Body of pancreas (tissue), 4 donors: ENCODE measurements at regions not wholly inside any gene's neighbourhood (a gene's known extent, or its start where the extent isn't known, plus 50 kb on each side); places are given as distances from the start of the nearest gene placed in this dataset. TPM values are rescaled to one million over a fixed set of nuclear protein-coding genes. Genes with fewer than 3 reads are reported as not detected.

Experiments
- ATAC-seq: fragments of 150-250 bp; one replicate; pipeline ENCODE4 v1.9.1; 2016
- DNase-seq, 4 donors: peaks; one replicate each; pipeline ENCODE4 v3.0.0-alpha.2; 2019
- H3K27ac ChIP-seq, 4 donors: fragments of 200-600 bp; sonication (generic); 1 replicate in 3 of 4; 2 replicates in 1 of 4; pipeline versions ENCODE4 v1.5.1 to v1.6.1; 2016 to 2019; ENCODE audit warnings: mild to moderate bottlenecking in 1 of 4, mixed read lengths in 1 of 4, moderate library complexity in 1 of 4
- H3K27me3 ChIP-seq, 2 donors: fragments of 200-600 bp; sonication (generic); one replicate each; pipeline ENCODE4 v1.6.0; 2016; ENCODE audit warnings: mild to moderate bottlenecking in 1 of 2
- H3K36me3 ChIP-seq, 2 donors: fragments of 200-600 bp; sonication (generic); replicated peaks in 1 of 2; 2 replicates each; pipeline ENCODE4 v1.5.1; 2016; ENCODE audit warnings: low read depth in 2 of 2; ENCODE audit not compliant: insufficient read depth in 1 of 2
- H3K4me1 ChIP-seq: fragments of 200-600 bp; sonication (generic); one replicate; pipeline ENCODE4 v1.6.0; 2016
- H3K4me3 ChIP-seq, 2 donors: fragments of 200-600 bp; sonication (generic); 1 replicate in 1 of 2; 2 replicates in 1 of 2; pipeline ENCODE4 v1.5.1; 2016 to 2019
- H3K9me3 ChIP-seq, 3 donors: fragments of 200-600 bp; sonication (generic); 1 replicate in 2 of 3; 2 replicates in 1 of 3; pipeline ENCODE4 v1.5.1; 2016
- POLR2A ChIP-seq, 3 donors: fragments of 450-650 bp; IDR thresholded peaks; one replicate each; pipeline ENCODE4 v1.6.1; 2016; ENCODE audit warnings: antibody characterized with exemption in 3 of 3, mild to moderate bottlenecking in 2 of 3
- WGBS, 2 donors: methylation state at CpG; one replicate each; pipeline ENCODE4 v1.1.5; 2017; 5-methylcytosine and 5-hydroxymethylcytosine counted together
- intact Hi-C: fragments of 100-400 bp; cut with DNase I; formaldehyde crosslinking; loops from one replicate; pipeline ENCODE4 v1.15.1; 2023
- small RNA-seq: library from RNA; depleted of rRNA; stranded (forward); fragments of <200 nt; gene quantifications from one replicate; pipeline ENCODE3, GENCODE V24; 2016
- TF ChIP-seq, protein P1 (sequence below), 7 experiments: fragments of 450-650 bp in 4 of 7; fragments of 200-600 bp in 3 of 7; sonication (generic) in 3 of 7; IDR thresholded peaks; one replicate each; pipeline ENCODE4 v1.5.1; 2016 to 2019; ENCODE audit warnings: antibody characterized with exemption in 7 of 7

DNA sequence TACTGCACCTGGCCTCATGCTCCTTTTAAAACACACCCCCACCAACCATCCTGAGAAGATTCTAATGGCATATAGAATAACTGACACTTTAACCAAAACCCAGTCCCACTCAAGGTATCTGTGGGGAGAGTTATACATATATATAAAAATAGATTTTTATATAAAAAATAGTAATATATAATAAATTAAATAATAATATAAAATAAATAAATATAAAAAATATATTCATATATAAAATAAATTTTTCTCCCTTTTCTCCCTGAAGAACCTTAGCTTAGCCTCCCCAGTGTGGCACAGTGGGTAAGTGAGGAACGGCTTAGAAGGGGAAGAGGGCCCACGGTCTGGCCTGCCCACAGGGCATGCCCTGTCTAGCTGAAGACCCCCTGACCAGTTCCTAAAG is 51.1 kb upstream of the SSBP2 start:
- Histone ChIP-seq H3K4me3 (no peak overlapping the region), H3K9me3 (peaks cover 0 to 3% (median 1%) of the 10 kb centered on the region in 3 donors)

DNA sequence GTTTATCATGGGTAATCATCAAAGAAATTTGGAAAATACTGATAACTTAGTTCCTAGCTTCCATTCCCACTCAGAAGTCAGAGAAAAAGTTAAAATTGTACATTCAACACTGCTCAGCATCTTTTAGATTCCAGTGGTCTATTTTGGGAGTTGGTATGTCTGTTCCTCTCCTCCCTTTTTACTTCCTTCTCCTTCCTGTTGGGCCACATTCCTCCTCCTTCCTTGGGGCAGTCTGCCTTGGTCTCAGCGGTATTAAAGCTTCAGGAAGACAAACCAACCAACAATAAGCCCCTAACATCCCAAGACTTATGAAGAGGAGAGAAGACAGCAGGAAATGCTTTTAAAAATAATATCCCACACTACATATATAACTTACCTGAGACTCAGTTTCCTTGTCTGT is 49.9 kb upstream of the SSBP2 start:
- Histone ChIP-seq H3K36me3 (no peaks in the 10 kb centered on the region), H3K27ac (no peak overlapping the region), H3K4me1 (no peaks in the 10 kb centered on the region), H3K9me3 (peaks cover 0 to 3% (median 0%) of the 10 kb centered on the region in 3 donors), H3K27me3 (no peaks in the 10 kb centered on the region), H3K4me3 (no peak overlapping the region)
- 48 to 58% methylated on average over 1 of the region's 1 CpG for WGBS, 2 donors
- ATAC-seq (no peak), DNase-seq (no peak)
- intact Hi-C loops = no loop called here
- TF ChIP-seq, protein P1, sequence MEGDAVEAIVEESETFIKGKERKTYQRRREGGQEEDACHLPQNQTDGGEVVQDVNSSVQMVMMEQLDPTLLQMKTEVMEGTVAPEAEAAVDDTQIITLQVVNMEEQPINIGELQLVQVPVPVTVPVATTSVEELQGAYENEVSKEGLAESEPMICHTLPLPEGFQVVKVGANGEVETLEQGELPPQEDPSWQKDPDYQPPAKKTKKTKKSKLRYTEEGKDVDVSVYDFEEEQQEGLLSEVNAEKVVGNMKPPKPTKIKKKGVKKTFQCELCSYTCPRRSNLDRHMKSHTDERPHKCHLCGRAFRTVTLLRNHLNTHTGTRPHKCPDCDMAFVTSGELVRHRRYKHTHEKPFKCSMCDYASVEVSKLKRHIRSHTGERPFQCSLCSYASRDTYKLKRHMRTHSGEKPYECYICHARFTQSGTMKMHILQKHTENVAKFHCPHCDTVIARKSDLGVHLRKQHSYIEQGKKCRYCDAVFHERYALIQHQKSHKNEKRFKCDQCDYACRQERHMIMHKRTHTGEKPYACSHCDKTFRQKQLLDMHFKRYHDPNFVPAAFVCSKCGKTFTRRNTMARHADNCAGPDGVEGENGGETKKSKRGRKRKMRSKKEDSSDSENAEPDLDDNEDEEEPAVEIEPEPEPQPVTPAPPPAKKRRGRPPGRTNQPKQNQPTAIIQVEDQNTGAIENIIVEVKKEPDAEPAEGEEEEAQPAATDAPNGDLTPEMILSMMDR (IDR thresholded peaks at IDR 0.05) = no peak
- no peak for TF ChIP-seq POLR2A (IDR thresholded peaks at IDR 0.05)

More for the DNA sequence above, 51.1 kb upstream of the SSBP2 start:
- no peaks in the 10 kb centered on the region for H3K36me3 ChIP-seq
- intact Hi-C loops = no loop called here
- DNase-seq = no peak
- TF ChIP-seq, protein P1 (IDR thresholded peaks at IDR 0.05) = no peak
- TF ChIP-seq POLR2A (IDR thresholded peaks at IDR 0.05) = no peak
- no peaks in the 10 kb centered on the region for H3K27me3 ChIP-seq
- H3K27ac ChIP-seq = no peak overlapping the region
- no peaks in the 10 kb centered on the region for H3K4me1 ChIP-seq
- 83 to 85% methylated on average over 2 of the region's 2 CpGs for WGBS, 2 donors
- no peak for ATAC-seq

Small RNAs in the stretch of these regions (small RNA-seq; reads per million reads assigned to genes)
- not detected for gene SEM1P1
